HG02938 (cell line): ENCODE measurements at regions not wholly inside any gene's neighbourhood (a gene's known extent, or its start where the extent isn't known, plus 50 kb on each side); places are given as distances from the start of the nearest gene placed in this dataset.

Source experiments
- ATAC-seq: cut with Tn5 transposase; IDR thresholded peaks from one replicate; pipeline ENCODE4 v1.9.1; 2021; ENCODE audit warnings: mild to moderate bottlenecking, moderate library complexity; ENCODE audit not compliant: unreplicated experiment

GRCh38 chrX:39516427-39516841 is 581.3 kb downstream of the BCOR start:
- ATAC-seq: no peak

DNA sequence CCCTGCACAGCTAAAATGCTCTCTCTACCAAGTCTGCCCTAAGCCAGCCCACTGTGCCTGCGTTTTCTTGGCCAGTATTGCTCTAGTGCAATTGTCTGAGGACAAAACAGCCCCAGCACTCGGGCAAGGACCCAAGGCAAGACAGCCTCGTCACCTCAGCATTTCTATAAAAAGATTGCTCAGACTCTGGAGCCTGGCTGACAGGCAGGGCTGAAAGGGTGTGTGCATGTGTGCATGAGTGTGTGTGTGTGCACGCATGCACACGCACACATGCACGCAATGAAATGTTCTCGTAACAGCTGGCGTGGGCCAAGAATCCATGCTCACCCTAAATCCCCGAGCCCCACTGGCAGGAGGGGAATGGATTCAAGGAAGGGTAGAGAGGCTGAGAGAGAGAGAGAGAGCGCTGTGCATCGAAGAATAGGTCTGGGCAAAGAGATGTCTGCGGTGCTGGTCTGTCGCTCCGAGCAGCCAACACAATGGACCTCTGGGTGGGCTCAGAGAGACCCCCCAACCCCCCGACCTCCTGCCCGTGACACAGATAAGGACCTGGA is 579.2 kb downstream of the BCOR start:
- ATAC-seq: no peak

DNA sequence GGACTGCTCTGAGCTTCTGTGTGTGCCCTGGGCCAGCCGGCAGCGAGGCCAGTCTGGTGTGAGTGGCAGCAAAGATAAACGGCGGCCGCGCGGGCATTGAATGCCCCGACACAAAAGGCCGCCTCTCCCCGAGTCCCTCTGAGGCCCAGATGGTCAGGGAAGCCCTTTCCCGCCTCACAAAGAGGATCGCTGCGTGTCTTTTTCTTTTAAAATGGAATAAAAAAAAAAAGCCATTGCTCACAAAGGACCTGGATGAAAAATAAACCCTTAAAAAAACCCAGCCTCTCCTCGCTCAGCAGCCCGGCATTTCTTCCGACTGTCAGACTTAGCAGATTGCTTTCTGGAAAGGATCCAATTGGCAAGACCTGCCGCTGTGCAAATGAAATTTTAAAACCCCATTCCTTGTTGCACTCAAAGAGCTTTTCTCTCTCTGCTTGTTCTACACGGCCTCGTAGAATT is 578.7 kb downstream of the BCOR start:
- no peak for ATAC-seq

DNA sequence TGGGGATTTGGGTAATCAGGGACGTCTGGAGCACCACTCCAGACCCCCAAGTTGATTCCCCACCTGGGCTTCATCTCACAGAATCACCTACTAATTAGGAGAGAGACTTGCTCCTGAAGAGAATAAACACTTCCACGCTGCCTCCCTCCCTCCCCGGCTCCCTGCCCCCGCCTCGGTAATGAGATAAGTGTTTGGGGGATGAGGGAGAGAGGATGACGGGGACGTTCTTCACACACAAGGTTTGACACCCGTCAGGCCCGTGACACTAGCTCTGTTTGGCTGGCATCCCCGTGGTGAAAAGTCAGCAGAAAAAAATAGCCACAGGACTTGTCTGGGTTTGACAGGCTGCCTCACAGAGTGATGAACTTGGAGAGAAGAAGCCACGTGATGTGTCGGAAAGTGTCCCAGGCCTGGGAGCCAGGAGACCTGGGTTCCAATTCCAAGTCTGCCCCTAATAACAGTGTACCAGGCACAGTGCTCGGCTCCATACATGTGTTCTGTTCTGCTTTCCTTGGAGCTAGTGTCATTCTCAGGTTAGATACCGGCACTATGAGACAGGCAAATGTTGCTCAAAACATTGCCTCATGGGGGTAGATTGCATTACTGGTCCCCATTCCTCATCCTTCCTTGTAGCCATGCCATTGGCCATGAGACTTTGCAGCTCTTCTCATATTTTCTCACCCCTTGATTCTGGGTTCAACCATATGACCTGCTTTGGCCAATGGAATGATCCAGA is 578.0 kb downstream of the BCOR start:
- no peak for ATAC-seq

DNA sequence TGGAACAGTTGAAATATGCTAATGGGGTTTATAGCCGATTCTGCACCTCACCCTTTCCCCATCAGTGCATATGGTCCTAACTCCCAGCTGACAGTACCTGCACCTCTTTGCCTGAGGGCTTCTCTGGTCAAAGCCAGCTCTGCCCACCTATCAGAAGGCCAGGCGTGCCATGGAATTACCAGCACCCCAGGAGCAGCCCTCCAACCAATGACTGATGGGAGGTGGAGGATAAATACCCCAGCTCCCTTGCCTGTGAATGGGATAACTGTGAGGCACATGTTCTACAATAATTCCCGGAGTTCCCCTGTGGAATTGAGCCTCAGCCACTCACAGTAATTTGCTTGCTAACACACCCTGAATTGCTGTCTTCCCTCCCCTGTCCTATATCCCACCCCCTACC is 572.0 kb downstream of the BCOR start:
- ATAC-seq: no peak

GRCh38 chrX:39527025-39527424 is 570.7 kb downstream of the BCOR start:
- ATAC-seq: no peak

DNA sequence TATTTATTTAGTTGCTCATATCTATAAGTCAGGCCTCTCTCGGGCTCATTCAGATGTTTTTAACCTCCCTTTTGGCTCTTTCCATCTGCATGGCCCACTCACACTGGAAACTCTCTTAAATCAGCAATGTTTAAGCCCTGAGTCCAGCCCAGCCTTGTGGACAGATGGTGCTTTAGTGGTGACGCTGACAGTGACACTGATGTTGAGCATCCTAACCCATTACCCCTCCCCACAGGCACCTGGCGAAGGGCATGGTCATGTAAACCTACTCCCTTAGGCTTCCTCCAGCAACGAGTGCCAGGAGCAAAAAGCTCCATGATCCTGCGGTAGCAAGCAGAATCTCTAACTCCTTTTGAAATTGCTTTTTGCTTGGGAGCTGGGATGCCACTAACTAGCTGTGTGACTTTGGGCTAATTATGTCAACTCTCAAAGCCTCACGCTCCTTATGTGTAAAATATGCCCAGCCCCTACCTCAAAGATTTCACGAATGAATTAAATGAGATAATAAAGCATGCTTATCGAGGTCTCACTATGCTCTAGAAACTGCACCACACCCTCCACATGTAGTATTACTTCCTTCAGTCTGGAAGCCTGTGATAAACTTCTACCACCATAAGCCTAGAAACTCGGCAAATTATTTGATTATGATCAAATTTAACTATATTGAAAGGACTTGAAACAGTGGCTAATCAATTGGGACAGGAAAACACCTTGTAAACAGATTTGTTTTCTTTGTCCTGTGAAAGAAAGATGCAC is 569.4 kb downstream of the BCOR start:
- ATAC-seq: no peak

- no peak for ATAC-seq
Observed at GRCh38 chrX:39532761-39533160, 565.0 kb downstream of the BCOR start.

GRCh38 chrX:39534949-39535348 is 562.8 kb downstream of the BCOR start:
- no peak for ATAC-seq

DNA sequence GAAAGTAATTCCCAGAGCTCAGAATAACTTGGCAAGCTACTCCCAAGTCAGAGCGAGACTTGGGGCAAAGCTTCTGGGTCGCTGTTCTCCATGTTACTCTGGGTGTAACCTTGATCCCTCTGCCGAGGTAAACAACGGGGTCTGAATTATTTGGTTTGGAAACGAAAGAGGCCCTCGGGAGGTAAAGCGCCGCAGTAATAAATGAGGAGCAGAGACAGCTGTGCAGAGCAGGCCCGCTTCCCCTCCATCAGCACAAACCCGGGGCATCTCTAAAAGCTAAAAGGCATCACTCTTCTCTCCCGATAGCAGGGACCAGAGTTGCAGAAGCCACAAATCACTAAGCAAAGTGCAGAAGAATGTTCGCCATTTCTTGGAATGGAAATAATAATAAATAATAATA is 561.5 kb downstream of the BCOR start:
- ATAC-seq: no peak

GRCh38 chrX:39541881-39542280 is 555.9 kb downstream of the BCOR start:
- no peak for ATAC-seq

DNA sequence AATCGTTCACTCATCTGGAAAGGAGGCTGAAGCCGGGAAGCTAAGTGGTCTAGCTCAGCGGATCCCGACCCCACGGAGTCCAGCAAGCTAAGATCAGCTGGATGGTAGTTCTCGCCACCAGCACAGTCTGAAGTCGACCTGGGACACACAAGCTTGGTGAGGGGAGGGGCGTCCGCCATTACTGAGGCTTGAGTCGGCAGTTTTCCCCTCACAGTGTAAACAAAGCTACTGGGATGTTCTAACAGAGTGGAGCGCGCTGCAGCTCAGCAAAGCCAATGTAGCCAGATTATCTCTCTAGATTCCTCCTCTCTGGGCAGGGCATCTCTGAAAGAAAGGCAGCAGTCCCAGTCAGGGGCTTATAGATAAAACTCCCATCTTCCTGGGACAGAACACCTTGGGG is 555.4 kb downstream of the BCOR start:
- no peak for ATAC-seq

DNA sequence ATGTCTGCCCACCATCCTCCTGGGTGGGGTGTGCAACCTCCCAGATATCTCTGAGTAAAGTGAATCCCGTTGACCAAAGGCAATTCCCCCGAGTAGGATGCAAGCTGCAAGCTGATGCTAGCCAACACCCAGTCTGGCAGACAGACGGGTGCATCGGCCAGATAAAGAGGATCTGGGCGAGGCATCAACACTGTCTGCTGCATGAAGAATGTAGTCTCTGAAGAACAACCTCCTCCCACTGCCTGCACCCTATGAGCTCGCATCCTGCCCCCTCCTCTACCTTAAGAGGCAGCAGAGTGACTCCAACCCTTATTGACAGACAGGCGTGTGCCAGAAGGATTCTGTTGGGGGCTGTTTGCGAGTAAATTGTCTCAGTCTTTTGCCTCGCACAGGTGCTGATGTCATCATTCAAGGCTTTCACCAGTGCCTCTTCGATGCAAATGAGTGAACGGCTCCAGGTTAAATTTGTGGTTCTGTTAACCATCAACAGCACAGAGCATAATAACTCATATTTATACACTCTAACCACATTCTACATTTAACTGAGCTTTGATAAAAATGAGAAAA is 546.9 kb downstream of the BCOR start:
- ATAC-seq: no peak

DNA sequence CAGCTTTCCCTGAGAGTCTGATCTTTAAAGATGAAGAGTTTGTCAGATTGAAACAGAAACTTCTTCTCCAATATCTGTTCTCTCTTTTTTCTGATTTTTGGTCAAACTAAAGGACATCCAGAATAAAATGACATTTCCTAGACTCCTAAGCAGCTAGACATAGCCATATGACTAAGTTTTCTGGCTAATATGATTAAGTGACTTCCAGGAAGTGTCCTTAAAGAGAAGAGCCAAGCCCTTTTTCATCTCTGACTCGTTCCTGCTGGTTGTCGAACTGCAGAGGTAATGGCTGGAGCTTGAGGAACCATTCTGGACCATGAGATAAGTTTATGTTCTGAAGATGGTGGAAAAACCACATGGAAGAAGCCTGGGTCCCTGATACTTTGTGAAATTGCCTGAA is 546.0 kb downstream of the BCOR start:
- ATAC-seq: no peak

DNA sequence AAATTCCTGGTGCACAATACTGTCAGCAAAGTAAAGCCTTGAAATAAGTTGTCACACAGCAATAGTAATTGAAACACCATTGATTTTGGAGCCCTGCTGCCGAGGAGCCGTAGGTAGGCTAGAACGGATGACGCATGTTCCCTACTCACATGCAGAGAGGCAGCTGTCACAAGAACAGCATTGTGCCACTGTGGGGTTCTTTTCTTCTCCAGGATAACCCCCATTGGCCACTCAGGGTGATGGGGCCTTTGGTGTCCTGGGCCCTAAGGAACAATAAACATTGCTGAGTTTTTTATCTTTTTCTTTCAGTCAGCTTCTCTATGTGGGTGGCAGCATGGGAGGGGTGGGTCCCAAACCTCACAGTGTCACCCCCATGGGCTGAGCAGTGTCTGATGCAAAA is 542.3 kb downstream of the BCOR start:
- no peak for ATAC-seq

GRCh38 chrX:39556056-39556455 is 541.7 kb downstream of the BCOR start:
- ATAC-seq: no peak

DNA sequence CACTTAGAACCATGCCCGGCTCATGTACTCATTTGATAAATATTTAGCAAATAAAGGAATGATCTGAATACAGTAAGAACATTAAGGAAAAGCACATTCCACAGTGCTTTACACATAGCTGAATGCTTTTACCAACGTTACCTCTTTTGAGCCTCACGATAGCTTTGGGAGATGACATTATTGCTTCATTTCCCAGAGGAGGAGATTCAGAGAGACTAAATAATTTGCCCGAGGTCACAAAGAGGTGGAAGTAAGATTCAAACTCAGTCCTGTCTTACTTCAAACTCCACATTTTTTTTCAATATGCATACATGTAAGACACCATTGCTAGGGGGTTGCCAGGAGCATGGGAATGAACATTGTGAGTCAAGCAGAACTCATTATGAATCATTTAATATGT is 538.5 kb downstream of the BCOR start:
- ATAC-seq: no peak

- ATAC-seq: no peak
Observed at GRCh38 chrX:39560271-39560670, 537.5 kb downstream of the BCOR start.

DNA sequence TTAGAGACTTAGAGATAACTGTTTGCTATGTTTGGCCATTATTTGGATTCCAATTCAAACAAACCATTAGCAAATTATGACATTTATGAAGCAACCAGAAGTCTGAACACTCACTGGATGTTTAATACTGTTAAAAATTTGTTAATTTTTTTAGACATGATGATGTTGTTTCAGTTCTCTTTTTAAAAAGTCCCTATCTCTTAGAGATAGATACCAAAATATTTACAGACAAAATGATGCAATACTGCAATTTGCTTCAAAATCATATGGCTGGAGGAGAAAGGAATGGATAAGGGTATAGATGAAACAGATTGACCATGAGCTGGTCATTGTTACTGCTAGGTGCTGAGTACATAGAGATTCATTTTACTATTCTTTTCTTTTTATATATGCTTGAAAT is 534.6 kb downstream of the BCOR start:
- no peak for ATAC-seq

GRCh38 chrX:39564751-39565150 is 533.0 kb downstream of the BCOR start:
- no peak for ATAC-seq

GRCh38 chrX:39574178-39574577 is 523.6 kb downstream of the BCOR start:
- ATAC-seq: no peak
